ENCODE measurements at regions not wholly inside any gene's neighbourhood (a gene's known extent, or its start where the extent isn't known, plus 50 kb on each side); places are given as distances from the start of the nearest gene placed in this dataset.
"Not testable (repeated sequence)": the region's sequence is repeated elsewhere in the genome, so short reads cannot be mapped to it uniquely, and the experiment has no call there.

DNA sequence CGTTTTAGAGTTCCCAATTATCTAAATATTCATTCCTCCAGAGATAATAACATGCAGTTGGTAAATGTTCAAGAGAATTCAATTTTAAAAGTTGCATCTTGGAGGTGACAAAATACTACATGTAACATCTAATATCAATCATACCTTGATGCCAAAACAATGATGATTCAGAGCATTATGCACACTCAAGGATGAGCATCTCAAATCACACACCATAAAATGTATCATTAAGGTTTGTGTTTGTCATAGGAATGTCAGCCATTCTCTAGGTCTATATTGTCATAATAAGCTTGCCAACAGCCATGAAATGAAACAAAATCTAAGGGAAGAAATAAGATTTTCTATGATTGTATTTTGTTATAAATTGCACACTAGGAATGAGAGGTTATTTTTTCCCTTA lies 1667.0 kb downstream of the DPP10 start:
- DNase-seq = no peak
- intact Hi-C loops (cut with DNase I, micrococcal nuclease) = no loop called here
- ATAC-seq = no peak

DNA sequence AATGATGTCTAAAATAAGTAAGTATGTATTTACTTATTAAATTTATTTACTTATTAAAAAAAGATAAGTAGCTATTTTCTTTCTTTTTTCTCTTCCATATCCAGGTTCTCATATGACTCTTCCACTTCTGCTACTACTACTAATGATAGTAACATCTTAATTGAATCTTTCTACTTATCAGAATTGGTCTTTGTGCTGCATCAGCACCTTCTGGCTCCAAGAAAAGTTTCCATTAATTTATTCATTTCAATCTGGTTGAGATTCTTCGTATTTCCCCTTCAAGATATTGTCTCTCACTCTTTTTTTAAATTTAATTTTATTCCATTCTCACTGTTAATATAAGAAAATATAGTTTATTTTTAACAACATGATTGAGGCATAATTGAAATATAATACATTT lies 1675.4 kb downstream of the DPP10 start:
- intact Hi-C loops (cut with DNase I, micrococcal nuclease) = no loop called here
- no peak for DNase-seq
- ATAC-seq = no peak

DNA sequence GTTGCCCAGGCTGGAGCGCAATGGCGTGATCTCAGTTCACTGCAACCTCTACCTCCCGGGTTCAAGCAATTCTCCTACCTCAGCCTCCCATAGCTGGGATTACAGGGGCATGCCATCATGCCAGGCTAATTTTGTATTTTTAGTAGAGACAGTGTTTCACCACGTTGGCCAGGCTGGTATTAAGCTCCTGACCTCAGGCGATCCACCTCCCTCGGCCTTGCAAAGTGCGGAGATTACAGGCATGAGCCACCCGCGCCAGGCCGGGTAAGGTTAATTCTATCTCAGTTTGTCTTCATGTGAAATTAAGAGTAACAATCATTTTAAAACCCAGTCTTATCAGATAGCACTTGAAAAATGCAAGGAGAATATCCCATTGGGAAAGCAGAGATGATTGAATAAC lies 1681.7 kb upstream of the DDX18 start:
- intact Hi-C loops (cut with DNase I, micrococcal nuclease) = no loop called here
- no peak for ATAC-seq
- DNase-seq = no peak

DNA sequence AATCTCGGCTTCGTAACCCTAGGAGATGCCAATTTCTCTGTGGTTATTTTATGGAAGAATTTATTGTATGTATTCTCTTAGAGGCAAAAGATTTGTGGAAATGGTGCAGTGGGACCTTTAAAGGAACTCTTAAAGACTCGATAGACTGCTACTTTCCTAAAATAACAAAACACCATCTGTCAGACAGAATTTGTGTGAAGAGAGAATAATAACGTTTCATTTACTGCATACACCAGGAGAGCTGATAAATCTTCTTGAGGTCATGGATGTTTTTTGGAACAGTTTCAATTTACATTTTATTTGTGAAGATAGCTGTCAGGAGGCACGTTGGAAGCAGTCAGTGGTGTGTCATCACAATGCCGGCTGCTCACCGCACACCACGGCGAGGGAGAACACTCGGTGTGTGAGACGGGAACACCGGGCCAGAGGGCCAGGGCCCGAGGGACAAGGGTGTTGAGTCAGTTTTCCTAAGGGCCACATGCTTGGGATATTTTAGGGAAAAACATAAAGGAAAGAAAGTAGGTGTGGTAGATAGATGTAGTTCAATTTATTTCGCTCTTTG lies 1681.0 kb upstream of the DDX18 start:
- no peak for ATAC-seq
- no peak for DNase-seq
- intact Hi-C loops (cut with DNase I, micrococcal nuclease) = no loop called here

DNA sequence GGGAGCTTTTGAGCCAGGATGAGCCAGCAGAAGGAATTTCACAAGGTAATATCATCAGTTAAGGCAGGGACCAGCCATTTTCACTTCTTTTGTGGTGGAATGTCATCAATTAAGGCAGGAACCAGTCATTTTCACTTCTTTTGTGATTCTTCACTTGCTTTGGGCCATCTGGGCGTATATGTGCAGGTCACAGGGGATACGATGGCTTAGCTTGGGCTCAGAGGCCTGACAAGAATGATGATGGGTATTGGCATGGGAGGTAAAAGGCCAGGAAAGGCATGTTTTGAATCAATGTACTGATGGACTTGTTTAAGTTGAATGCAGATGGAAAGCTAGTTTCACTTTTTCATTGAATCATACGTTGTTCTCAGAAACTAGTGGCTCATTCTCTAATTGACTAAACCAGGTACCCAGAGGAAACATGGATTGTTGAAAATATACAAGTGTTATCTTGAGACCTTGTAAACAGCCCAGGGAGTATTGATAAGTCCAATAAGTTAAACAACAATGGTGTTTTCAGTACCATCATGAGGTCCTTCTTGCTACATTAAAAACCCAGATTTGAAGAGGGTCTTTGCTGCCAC lies 1672.5 kb upstream of the DDX18 start:
- intact Hi-C loops (cut with DNase I, micrococcal nuclease) = no loop called here

DNA sequence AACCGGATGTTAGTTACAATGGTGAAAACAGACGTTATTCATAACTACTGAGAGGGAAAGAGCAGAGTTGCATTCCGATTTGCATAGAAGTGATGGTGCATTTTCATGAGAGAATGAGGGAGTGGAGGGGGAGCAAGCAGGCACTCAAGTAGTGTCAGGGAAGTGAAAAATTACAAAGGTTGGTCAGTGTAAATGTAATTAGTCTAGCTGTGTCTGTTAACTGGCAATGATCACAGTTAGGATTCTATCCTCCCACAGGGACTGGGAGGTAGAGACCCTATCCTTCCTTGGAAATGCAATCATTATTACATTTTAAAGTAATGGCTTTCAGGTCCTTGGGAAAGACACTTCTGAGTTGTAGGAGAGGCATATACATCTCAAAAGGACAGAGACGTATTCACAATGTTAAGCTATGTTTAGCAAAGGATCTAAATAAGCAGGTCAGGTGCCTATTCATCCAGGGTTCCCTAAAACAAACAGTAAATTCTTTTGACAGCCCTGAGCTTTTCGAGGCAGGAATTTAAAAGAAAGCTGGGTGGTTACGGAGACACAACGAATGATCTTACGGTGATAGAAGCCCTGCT lies 1671.8 kb upstream of the DDX18 start:
- ATAC-seq (no peak), DNase-seq (no peak)
- intact Hi-C loops (cut with DNase I, micrococcal nuclease) = no loop called here

More for the DNA sequence above, 1672.5 kb upstream of the DDX18 start:
- ATAC-seq (no peak), DNase-seq (no peak)

DNA sequence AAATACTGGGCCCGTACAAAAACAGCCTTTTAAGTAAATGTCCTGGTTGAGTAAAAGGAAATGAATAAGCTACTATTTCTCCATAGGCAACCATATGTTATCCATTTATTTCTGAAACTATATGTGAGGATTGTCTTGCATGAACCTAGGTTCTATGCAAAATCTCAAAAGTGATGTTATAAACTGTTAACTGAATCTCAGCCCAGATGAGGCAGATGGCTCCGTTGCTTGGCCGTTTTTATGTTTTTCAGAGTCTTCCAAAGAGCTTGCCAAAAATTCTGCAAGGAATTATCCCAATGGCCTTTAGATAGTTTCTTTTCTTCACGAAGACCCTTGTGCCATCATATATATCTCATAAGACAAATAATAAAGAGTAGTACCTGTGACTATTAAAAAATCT lies 1669.5 kb upstream of the DDX18 start:
- ATAC-seq (no peak), DNase-seq (no peak)
- intact Hi-C loops (cut with DNase I, micrococcal nuclease) = no loop called here

DNA sequence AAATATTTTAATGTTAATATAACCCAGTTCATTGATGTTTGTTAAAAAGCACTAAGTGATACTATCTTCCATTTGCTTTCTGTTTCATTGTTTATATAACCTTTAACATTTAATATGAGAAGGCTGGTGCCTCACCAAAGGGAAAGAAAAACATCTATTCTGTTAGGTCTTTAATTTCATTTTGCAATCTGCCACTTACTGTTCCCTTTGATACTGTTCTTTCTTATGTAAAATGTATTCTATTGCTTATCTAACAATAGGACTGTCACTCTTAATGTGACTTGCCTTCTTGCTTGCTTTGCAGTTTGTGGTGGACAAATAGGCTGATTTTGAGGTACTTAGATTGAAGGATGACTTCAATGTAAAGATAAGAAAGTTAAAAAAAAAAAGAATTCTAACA lies 1666.1 kb upstream of the DDX18 start:
- DNase-seq (no peak), ATAC-seq (no peak)
- intact Hi-C loops (cut with DNase I, micrococcal nuclease) = no loop called here

DNA sequence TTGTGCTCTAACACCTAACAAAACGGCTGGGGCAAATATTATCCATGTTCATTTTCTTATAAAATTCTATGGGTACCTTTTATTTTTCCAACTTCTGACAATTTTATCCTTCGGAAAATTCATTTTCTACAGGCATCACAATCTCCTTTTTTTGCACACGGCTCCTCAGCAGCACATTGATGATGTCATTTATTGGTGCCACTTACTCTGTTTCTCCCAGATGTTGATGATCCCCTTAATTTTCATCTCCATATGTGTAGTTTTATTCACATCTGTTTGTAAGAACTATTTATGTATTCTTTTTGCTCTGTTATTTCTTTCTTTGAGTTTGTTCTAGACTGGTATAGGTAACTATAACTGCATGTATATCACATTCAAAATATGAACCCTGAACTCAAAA lies 1660.8 kb upstream of the DDX18 start:
- ATAC-seq = no peak
- intact Hi-C loops (cut with DNase I, micrococcal nuclease) = no loop called here
- DNase-seq = no peak

DNA sequence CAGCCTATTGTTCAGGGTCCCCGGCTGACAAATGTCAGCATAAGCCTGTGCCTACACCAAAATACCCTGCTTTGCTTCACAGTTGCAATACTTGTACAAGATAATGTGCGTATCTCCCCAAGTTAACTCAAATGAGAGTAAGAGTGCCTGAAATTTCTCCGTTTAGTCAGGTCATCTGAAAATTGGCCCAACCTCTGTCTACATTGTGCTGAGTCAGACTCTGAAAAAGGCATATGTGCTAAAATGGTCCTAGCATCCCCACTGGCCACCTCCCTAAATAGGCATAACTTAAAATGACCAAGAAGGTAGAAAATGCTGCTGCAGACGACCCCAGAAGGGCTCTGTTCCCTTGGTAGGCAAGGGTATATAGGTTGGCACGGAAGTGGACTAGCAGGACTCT lies 1653.8 kb upstream of the DDX18 start:
- no peak for ATAC-seq
- DNase-seq = no peak
- intact Hi-C loops (cut with DNase I, micrococcal nuclease) = no loop called here

DNA sequence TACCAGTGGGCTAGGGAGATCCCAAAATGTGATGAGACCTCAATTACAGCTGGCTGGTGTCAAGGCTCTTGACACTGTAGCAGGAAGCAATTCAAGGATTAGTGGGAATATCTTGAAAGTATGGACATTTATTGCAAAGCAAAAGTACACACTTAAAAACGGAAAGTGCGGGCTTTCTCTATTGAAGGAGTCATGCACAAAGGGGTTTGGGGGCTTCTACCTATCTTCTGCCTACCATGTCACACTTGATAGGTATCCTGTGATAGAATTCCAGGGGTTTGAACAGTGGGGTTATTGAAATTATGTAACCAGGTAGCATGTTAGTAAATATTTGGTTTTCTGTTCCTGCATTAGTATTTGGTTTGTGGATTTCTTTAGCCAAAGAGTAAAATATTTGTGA lies 1652.1 kb upstream of the DDX18 start:
- no peak for ATAC-seq
- DNase-seq = no peak
- intact Hi-C loops (cut with DNase I, micrococcal nuclease) = no loop called here

DNA sequence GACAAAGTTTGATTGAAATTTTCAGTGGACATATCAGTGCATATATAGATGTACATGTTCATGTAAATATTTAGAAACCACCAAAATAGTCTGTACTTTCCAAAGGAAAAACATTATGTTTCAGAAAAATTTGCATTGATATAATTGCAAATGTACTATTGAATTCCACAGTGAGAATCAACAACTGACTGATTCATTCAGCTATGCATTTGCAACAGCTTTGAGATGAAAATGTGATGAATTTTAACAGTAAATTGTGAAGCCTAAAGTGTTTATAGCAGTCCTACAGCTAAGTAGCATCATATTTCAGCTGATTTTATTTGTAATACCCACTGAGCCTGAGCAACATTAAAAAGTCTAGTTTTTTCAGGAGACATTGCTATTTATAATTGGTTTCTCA lies 1647.4 kb upstream of the DDX18 start:
- ATAC-seq (no peak), DNase-seq (no peak)
- intact Hi-C loops (cut with DNase I, micrococcal nuclease) = no loop called here

DNA sequence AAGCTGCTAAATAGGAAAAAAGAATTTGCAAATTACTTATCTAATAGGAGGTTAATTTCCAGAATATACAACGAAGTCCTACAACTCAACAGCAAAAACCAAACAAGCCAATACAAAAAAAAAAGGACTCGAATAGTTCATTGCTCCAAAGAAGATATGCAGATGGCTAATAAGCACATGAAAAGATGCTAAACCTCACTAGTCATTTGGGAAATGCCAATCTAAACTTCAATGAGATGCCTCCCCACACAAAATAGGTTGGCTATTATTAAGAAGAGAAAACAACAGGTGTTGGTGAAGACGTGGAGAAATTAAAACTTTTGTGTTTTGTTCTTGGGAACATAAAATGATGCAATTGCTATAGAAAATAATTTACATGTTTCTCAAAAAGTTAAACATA lies 1634.4 kb upstream of the DDX18 start:
- ATAC-seq (no peak), DNase-seq (no peak)
- intact Hi-C loops (cut with DNase I, micrococcal nuclease) = no loop called here

DNA sequence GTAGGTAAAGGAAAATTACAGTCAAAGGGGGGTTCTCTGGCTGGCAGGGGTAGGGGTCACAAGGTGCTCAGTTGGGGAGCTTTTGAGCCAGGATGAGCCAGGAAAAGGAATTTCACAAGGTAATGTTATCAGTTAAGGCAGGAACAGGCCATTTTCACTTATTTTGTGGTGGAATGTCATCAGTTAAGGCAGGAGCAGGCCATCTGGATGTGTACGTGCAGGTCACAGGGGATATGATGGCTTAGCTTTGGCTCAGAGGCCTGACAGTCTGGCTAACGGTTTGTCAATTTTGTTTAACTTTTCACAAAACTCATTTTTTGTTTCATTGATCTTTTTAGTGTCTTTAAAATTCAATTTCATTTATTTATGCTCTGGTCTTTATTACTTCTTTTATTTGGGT lies 1623.8 kb upstream of the DDX18 start:
- DNase-seq; ATAC-seq; intact Hi-C loops (cut with DNase I, micrococcal nuclease): not testable (repeated sequence)

DNA sequence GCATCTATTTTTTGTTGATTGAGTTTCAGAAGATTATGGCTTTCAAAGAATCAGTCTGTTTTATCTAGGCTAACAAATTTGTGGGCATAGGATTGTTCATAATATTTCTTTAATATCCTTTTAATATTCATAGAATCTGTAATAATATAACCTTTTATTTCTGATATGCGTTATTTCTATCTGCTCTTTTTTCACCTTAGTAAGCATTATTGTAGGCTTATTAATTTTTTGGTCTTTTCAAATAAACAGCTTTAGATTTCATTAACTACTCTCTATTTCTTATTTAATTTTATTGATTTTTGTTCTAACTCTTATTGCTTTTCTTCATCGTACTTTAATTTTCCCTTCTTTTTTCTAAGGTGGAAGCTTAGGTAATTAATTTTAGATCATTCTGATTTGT lies 1614.4 kb upstream of the DDX18 start:
- intact Hi-C loops (cut with DNase I, micrococcal nuclease) = no loop called here
- ATAC-seq = no peak
- no peak for DNase-seq

DNA sequence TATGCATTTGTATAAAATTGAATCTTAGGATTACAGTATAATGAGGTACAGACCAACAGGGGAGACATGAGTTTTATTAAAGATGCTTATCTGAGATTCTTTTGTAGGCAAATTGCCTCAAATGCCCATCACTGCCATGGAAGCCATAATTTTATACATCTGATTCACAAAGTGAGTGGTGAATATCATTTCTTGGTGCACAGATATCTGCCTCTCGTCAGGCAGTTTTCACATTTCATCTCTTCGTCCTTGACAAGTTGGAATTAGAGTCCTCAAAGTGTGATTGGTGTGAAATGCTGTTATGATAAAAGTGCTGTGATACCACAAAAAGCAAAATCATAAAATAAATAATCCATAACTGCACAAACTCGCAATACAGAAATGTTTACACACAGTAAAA lies 1602.8 kb upstream of the DDX18 start:
- DNase-seq = no peak
- no peak for ATAC-seq
- intact Hi-C loops (cut with DNase I, micrococcal nuclease) = no loop called here

DNA sequence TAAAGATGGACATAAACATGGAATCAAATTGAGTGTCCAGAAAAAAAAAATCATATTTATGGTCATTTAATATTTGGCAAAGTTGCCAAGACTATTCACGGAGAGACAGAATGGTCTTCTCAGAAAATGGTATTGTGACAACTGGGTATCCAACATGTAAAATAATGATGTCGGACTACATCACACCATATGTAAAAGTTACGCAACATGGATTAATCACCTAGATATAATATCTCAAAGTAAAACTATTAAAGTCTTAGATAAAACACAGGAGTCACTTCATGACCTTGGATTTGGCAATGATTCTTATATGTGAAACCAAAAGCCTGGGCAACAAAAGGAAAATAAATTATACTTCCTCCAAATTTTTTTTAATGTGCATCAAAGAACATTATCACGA lies 1591.7 kb upstream of the DDX18 start:
- DNase-seq = no peak
- intact Hi-C loops (cut with DNase I, micrococcal nuclease) = no loop called here
- ATAC-seq = no peak

DNA sequence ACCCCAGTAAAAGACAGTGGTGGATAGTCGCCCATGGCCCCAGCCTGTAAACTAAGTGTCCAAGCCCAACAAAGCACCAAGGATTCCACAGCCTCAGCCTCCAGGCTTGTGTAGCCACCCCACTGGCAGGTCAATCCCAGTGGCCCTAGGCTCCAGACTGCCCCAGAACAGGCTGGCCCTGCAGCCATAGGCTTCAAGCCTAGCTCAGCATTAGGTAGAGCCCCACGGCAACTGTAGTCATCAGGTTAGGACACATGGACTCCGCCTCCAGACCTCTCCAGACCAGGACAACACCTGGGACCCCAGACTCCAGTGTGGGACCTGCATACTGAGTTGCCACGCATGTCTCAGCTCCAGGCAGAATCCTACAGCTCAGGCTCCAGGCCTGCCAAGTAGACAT lies 1590.6 kb upstream of the DDX18 start:
- intact Hi-C loops (cut with DNase I, micrococcal nuclease) = no loop called here
- DNase-seq (no peak), ATAC-seq (no peak)

DNA sequence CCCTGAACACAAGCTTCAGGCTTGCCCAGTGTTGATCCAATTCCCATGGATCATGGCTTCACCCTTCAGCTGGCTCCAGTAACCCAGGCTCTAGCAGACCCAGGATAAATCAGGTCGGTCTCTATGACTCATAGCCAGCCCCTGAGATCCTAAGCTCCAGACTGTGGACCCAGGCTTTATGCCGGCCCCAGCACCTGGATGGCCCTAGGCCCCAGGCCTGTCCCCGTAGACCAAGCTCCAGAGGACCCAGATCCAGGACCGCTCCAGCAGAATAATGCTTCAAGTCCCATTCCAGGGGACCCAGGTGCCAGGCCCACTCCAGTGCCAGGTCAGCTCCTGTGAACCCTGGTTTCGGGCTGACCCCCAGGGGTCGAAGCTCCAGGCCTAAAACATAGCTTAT lies 1589.9 kb upstream of the DDX18 start:
- intact Hi-C loops (cut with DNase I, micrococcal nuclease) = no loop called here
- DNase-seq = no peak
- ATAC-seq = no peak

DNA sequence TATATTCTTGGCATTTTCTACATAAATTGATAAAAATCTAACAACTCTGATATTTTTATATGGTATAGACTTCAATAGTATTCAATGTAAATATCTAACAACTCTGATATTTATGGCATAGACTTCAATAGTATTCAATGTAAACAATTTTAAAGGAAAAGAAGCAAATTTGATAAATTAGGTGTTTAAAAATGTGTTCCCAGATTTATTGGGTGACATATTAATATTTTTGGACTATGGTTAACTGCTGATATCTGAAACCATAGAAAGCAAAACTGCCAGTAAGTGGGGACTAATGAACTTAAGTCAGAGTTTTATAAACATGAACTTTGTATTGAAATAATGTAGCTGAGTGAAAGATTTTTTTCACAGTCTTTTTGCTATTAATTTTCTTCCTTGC lies 1576.0 kb upstream of the DDX18 start:
- no peak for ATAC-seq
- DNase-seq = no peak
- intact Hi-C loops (cut with DNase I, micrococcal nuclease) = no loop called here

DNA sequence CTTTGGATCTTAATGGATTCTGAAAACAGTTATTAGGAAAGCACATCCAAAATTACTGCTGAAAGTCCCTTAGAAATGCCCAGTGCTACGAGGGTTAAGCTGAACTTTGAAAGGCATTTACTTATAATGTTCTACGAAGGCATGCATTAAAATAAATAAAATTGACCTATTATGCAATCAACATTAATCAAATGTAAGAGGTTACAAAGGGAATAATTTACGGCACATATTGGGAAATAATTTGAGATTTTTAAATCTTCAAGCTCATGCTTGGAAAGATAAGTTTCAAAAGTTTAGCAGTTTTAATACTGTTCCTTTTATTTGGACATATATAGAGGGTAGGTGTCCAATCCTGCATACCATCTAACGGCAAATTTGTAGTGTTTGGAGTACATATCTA lies 1564.1 kb upstream of the DDX18 start:
- intact Hi-C loops (cut with DNase I, micrococcal nuclease) = no loop called here
- ATAC-seq = no peak
- no peak for DNase-seq
